HepG2 (cell line): ENCODE measurements at regions not wholly inside any gene's neighbourhood (a gene's known extent, or its start where the extent isn't known, plus 50 kb on each side); places are given as distances from the start of the nearest gene placed in this dataset.

Experiments used
- CBX2 ChIP-seq, 2 experiments: fragments of 200-600 bp in 1 of 2; sonication (generic); formaldehyde crosslinking in 1 of 2; IDR thresholded peaks; 2 replicates each; pipeline versions ENCODE4 v1.7.0 to v1.8.1; 2018 to 2022; ENCODE audit warnings: low read depth in 2 of 2, low read length in 1 of 2, mild to moderate bottlenecking in 1 of 2, missing genetic modification reagents in 1 of 2
- FOXJ3 ChIP-seq: sonication (generic); formaldehyde crosslinking; IDR thresholded peaks from 2 replicates; pipeline ENCODE4 v1.4.0; 2020; ENCODE audit warnings: missing genetic modification reagents, mild to moderate bottlenecking, borderline replicate concordance

GRCh38 chr9:23309800-23310199 lies 516.2 kb downstream of the ELAVL2 start:
- TF ChIP-seq FOXJ3 (CRISPR knock-in tag) (no peak), CBX2 (IDR thresholded peaks at IDR 0.05; ENCODE audit: low read depth, low read length) (no peak), CBX2 (CRISPR knock-in tag; IDR thresholded peaks at IDR 0.05; ENCODE audit: low read depth) (no peak)
